ENCODE measurements at regions not wholly inside any gene's neighbourhood (a gene's known extent, or its start where the extent isn't known, plus 50 kb on each side); places are given as distances from the start of the nearest gene placed in this dataset.

DNA sequence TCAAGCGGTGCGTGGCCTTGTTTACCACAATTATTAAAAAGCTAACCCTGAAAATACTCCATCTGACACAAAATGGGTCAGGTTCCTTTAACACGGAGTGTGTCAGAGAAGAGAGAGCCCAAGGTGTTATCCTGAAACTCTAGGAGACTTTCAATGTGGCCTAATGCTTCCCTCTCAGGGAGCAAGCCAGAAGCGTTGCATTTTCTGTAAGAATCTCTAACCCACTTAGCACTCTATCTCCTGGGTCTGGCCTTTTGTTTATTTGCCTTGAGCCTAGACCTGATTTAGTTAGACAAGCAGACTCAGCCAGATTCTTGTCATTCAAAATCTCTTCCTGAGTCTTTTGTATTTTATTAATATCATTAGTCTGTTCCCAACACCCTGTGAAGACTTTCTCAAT lies 184.0 kb upstream of the SYT1 start:
- intact Hi-C loops (cut with DNase I; ENCODE audit: low total_unique reads): no loop called here
- no peak overlapping the region for H3K4me3 ChIP-seq
- no peak overlapping the region for H3K27ac ChIP-seq
- no peaks in the 10 kb centered on the region for H3K4me1 ChIP-seq
- TF ChIP-seq POLR2AphosphoS5 (IDR thresholded peaks at IDR 0.05): no peak
- no peak for TF ChIP-seq POLR2A (IDR thresholded peaks at IDR 0.05)
- TF ChIP-seq, protein P1, sequence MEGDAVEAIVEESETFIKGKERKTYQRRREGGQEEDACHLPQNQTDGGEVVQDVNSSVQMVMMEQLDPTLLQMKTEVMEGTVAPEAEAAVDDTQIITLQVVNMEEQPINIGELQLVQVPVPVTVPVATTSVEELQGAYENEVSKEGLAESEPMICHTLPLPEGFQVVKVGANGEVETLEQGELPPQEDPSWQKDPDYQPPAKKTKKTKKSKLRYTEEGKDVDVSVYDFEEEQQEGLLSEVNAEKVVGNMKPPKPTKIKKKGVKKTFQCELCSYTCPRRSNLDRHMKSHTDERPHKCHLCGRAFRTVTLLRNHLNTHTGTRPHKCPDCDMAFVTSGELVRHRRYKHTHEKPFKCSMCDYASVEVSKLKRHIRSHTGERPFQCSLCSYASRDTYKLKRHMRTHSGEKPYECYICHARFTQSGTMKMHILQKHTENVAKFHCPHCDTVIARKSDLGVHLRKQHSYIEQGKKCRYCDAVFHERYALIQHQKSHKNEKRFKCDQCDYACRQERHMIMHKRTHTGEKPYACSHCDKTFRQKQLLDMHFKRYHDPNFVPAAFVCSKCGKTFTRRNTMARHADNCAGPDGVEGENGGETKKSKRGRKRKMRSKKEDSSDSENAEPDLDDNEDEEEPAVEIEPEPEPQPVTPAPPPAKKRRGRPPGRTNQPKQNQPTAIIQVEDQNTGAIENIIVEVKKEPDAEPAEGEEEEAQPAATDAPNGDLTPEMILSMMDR (IDR thresholded peaks at IDR 0.05 in 8 of 11, conservative IDR thresholded peaks at IDR 0.05 in 3 of 11): no peak
- no peak for DNase-seq
- no peaks in the 10 kb centered on the region for H3K27me3 ChIP-seq (replicated peaks in 1 of 7)
- H3K36me3 ChIP-seq: no peaks in the 10 kb centered on the region
- H3K9me3 ChIP-seq: no peaks in the 10 kb centered on the region
- WGBS, 5 donors: 65 to 75% (median 70%) methylated on average over 4 of the region's 4 CpGs

DNA sequence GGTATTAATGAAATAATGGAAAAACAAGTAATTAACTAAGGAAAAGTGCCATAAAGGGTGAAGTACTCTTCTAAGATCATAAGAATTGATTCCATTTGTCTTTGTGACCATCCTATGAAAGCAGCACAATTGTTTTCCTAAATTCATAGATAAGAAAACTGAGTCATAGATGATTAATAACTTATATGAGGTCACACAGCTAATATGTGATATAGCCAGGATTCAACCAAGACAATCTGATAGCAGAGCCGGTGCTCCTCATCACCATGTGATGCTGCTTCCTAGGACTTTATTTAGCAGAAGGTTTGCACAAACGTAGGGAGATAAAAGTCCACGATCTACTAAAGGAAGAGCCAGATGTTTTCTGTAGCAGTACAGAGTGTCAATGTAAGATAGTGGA lies 181.5 kb upstream of the SYT1 start:
- Histone ChIP-seq H3K36me3 (no peaks in the 10 kb centered on the region), H3K27me3 (replicated peaks in 1 of 7) (no peaks in the 10 kb centered on the region), H3K4me3 (no peak overlapping the region), H3K9me3 (no peaks in the 10 kb centered on the region), H3K27ac (no peak overlapping the region), H3K4me1 (no peaks in the 10 kb centered on the region)
- intact Hi-C loops (cut with DNase I; ENCODE audit: low total_unique reads): no loop called here
- no peak for TF ChIP-seq POLR2AphosphoS5 (IDR thresholded peaks at IDR 0.05)
- TF ChIP-seq POLR2A (IDR thresholded peaks at IDR 0.05): no peak
- TF ChIP-seq, protein P1 (IDR thresholded peaks at IDR 0.05 in 8 of 11, conservative IDR thresholded peaks at IDR 0.05 in 3 of 11): no peak
- 76 to 86% (median 82%) methylated on average over 3 of the region's 3 CpGs for WGBS, 5 donors
- no peak for DNase-seq

DNA sequence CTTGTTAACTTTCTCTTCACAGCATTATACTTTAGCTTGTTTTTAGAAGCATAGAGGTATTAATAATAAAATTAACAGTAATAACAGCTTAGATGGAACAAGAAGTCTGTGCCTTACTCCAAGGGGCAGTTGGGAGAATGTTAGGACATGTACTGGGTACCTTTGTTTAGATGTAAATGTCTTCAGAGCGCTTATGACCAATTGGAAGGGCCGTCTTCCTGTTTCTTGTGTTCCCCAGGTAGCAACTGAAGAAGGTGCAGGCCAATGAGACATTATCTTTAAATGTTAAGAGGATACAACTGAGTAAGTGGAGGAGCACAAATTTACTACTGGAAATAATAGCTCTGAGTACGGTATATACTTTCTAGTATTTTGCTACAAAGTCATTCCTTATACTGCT lies 180.9 kb upstream of the SYT1 start:
- H3K27me3 ChIP-seq (replicated peaks in 1 of 7): no peaks in the 10 kb centered on the region
- WGBS, 5 donors: 88 to 95% (median 93%) methylated on average over 3 of the region's 3 CpGs
- no peak for DNase-seq
- TF ChIP-seq POLR2A (IDR thresholded peaks at IDR 0.05): no peak
- TF ChIP-seq, protein P1 (IDR thresholded peaks at IDR 0.05 in 8 of 11, conservative IDR thresholded peaks at IDR 0.05 in 3 of 11): no peak
- TF ChIP-seq POLR2AphosphoS5 (IDR thresholded peaks at IDR 0.05): no peak
- no peaks in the 10 kb centered on the region for H3K4me1 ChIP-seq
- H3K27ac ChIP-seq: no peak overlapping the region
- intact Hi-C loops (cut with DNase I; ENCODE audit: low total_unique reads): no loop called here
- no peaks in the 10 kb centered on the region for H3K36me3 ChIP-seq
- H3K9me3 ChIP-seq: no peaks in the 10 kb centered on the region
- no peak overlapping the region for H3K4me3 ChIP-seq

DNA sequence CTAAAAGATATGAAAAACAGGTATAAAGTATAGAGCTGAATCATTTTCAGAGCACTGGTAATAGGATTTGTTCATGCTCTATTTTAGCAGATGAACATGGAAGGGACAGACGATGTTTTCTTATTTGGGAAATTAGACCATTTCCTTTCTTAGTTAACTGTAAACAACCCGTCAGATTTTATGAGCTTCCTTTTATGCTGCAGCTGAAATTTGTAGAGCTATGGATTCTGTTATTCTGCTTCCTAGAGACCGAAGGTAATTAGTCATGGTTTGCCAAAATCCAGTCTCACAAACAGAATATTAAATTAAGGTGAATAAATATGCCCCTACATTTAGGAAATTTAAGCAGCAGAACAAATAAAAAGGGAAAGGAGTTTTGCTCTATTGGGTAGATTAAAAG lies 180.2 kb upstream of the SYT1 start:
- 39 to 50% (median 45%) methylated on average over 3 of the region's 3 CpGs for whole genome bisulfite sequencing, 5 donors
- TF ChIP-seq POLR2AphosphoS5 (IDR thresholded peaks at IDR 0.05) (no peak), POLR2A (IDR thresholded peaks at IDR 0.05) (no peak)
- TF ChIP-seq, protein P1 (IDR thresholded peaks at IDR 0.05 in 8 of 11, conservative IDR thresholded peaks at IDR 0.05 in 3 of 11): no peak
- Histone ChIP-seq H3K36me3 (no peaks in the 10 kb centered on the region), H3K27ac (no peak overlapping the region), H3K4me3 (no peak overlapping the region), H3K27me3 (replicated peaks in 1 of 7) (no peaks in the 10 kb centered on the region), H3K4me1 (no peaks in the 10 kb centered on the region), H3K9me3 (no peaks in the 10 kb centered on the region)
- intact Hi-C loops (cut with DNase I; ENCODE audit: low total_unique reads): no loop called here
- DNase-seq: no peak

All from spleen (tissue), 11 donors.